ENCODE measurements at regions not wholly inside any gene's neighbourhood (a gene's known extent, or its start where the extent isn't known, plus 50 kb on each side); places are given as distances from the start of the nearest gene placed in this dataset.

DNA sequence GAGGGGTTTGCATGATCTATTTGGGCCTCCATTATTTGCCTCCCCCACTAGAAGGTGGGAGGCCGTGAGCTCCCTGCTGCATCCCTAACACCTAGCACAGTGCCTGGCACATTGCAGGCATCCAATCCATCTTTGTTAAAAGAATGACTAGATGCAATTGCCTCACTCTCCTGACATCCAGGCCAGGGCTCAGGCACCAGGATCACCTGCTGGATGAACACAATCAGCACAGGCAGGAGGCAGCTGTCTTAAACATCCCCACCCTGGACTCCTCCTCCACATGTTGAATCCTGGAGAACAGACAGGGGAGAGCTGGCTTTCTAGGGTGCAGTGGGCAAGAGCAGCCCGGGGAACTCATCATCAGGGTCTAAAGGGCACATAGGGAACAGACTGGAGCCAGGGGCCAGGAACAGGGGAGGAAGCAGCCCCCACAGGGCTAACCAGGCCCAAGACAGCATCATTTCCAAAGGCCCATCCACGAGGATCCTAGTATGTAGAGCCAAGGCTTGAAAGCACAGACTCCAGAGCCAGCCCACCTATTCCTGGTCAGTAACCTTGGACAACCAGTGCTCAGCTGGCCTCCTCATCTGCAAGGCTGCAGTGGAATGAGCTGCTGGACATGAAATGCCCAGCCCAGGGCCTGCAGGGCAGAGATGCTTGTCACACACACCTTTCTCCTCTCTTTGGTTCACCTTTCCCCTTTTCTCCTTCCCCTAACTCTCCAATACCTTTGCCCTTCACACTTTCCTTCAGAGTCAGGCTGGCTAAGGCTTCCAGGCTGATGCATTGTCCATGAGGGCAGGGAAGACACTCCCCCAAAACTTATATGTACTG, 254.4 kb upstream of the TLE3 start:
- peaks cover 0 to 33% (median 14%) of the 10 kb centered on the region in 4 donors for H3K4me1 ChIP-seq
- DNase-seq = no peak
- no peaks in the 10 kb centered on the region for H3K9me3 ChIP-seq

DNA sequence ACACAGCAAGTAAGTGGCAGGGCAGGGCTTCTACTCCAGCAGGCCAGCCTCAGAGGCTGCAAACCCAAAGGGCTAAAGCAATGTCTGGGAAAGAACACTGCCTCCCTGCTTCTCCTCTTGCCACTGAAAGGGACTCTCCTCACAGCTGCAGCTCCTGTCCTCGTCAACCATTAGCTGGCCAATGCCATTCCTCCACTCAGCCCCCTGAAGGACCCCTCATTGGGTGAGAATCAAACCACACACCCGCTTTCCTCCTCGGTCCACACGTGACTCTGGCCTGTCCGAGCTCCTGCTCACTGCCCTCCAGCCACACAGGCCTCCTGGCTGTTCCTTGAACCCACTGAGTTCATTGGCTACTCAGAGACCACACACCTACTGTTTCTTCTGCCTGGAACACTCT, 253.7 kb upstream of the TLE3 start:
- Histone ChIP-seq H3K27me3 (no peaks in the 10 kb centered on the region), H3K4me1 (peaks cover 0 to 35% (median 14%) of the 10 kb centered on the region in 4 donors), H3K36me3 (no peaks in the 10 kb centered on the region), H3K9me3 (no peaks in the 10 kb centered on the region), H3K27ac (no peak overlapping the region), H3K4me3 (no peak overlapping the region)
- intact Hi-C loops (cut with DNase I) = no loop called here
- DNase-seq (no peak), ATAC-seq (no peak)
- TF ChIP-seq, protein P1, sequence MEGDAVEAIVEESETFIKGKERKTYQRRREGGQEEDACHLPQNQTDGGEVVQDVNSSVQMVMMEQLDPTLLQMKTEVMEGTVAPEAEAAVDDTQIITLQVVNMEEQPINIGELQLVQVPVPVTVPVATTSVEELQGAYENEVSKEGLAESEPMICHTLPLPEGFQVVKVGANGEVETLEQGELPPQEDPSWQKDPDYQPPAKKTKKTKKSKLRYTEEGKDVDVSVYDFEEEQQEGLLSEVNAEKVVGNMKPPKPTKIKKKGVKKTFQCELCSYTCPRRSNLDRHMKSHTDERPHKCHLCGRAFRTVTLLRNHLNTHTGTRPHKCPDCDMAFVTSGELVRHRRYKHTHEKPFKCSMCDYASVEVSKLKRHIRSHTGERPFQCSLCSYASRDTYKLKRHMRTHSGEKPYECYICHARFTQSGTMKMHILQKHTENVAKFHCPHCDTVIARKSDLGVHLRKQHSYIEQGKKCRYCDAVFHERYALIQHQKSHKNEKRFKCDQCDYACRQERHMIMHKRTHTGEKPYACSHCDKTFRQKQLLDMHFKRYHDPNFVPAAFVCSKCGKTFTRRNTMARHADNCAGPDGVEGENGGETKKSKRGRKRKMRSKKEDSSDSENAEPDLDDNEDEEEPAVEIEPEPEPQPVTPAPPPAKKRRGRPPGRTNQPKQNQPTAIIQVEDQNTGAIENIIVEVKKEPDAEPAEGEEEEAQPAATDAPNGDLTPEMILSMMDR (IDR thresholded peaks at IDR 0.05) = no peak
- TF ChIP-seq POLR2A (IDR thresholded peaks at IDR 0.05) = no peak
- 80% methylated on average over 1 of the region's 5 CpGs for WGBS (ENCODE audit: insufficient coverage, low coverage, low lambda C conversion rate, missing lambda C conversion rate)

More for the DNA sequence above, 254.4 kb upstream of the TLE3 start:
- Histone ChIP-seq H3K4me3 (no peak overlapping the region), H3K27ac (no peak overlapping the region), H3K36me3 (no peaks in the 10 kb centered on the region), H3K27me3 (no peaks in the 10 kb centered on the region)
- intact Hi-C loops (cut with DNase I) = no loop called here
- ATAC-seq = no peak
- no peak for TF ChIP-seq POLR2A (IDR thresholded peaks at IDR 0.05)
- TF ChIP-seq, protein P1 (IDR thresholded peaks at IDR 0.05) = no peak
- 100% methylated on average over 1 of the region's 3 CpGs for WGBS (ENCODE audit: insufficient coverage, low coverage, low lambda C conversion rate, missing lambda C conversion rate)

DNA sequence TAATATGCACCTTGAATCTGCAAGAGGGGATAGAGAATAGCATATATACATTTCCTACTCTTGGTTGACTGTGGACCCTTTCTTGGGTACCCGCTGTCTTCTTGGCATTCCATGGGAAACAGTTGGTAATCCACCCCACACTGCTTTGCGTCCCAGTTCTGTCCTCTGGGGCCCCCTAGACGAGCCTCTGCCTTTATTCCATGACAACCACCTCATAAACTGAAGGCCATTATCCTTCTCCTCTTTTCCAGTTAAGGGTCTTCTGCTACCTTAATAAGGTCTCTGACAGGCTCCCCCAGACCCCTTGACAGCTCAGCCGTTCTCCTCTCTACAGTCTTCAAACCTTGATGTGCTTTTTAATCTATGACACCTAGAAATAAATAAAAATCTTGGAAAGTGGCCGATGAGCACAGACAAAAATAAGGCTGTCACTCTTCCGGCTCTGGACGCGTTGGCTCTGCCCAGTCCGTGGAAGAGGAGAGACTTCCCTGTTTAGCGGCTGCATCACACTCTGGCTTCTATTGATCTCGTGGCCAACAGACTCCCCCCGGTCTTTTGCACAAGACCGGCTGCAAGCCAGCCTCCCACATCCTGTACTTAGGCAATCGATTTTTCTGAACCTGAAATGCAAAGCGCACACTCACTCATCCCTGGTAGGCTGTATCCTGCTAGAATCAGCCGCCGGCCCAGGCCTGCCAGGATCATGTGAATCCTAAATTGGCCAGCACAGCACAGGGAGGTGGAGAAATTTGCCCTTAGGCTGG, 251.0 kb upstream of the TLE3 start:
- WGBS (ENCODE audit: insufficient coverage, low coverage, low lambda C conversion rate, missing lambda C conversion rate) = 26% methylated on average over 17 of the region's 17 CpGs
- peak; percentile 81 to 90 (median 86) for ATAC-seq

DNA sequence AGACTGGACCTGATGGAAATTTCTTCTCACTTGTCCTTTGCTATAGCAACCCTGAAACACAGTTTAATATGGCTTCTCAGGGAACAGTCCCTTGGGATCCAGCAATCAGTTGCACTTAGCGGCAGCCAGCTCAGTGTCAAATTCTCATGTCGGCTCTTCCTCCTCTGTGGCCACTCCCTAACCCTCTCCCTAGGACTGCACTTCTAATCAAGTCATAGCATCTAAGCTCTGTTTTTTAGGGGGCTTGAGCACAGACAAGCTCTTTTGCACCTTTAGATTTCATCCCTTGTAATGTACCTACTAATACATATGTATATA, 250.5 kb upstream of the TLE3 start:
- TF ChIP-seq, protein P1 (IDR thresholded peaks at IDR 0.05) = no peak
- no peak for TF ChIP-seq POLR2A (IDR thresholded peaks at IDR 0.05)

More for the DNA sequence above, 251.0 kb upstream of the TLE3 start:
- Histone ChIP-seq H3K27me3 (no peaks in the 10 kb centered on the region), H3K4me3 (no peak overlapping the region), H3K27ac (peak overlapping the region in 2 of 3 donors; percentile 65 to 77), H3K4me1 (peaks cover 0 to 39% (median 15%) of the 10 kb centered on the region in 4 donors), H3K36me3 (no peaks in the 10 kb centered on the region), H3K9me3 (no peaks in the 10 kb centered on the region)
- TF ChIP-seq, protein P1 (IDR thresholded peaks at IDR 0.05) = no peak
- peak; percentile 14 for TF ChIP-seq POLR2A (IDR thresholded peaks at IDR 0.05)
- intact Hi-C loops (cut with DNase I) = no loop called here
- DNase-seq = peak; percentile 79 to 90 (median 85)

More for the DNA sequence above, 250.5 kb upstream of the TLE3 start:
- intact Hi-C loops (cut with DNase I) = no loop called here
- 77% methylated on average over 2 of the region's 2 CpGs for WGBS (ENCODE audit: insufficient coverage, low coverage, low lambda C conversion rate, missing lambda C conversion rate)
- ATAC-seq (no peak), DNase-seq (no peak)
- H3K4me1 ChIP-seq = peaks cover 0 to 34% (median 12%) of the 10 kb centered on the region in 4 donors
- no peaks in the 10 kb centered on the region for H3K9me3 ChIP-seq
- H3K27me3 ChIP-seq = no peaks in the 10 kb centered on the region
- H3K27ac ChIP-seq = no peak overlapping the region
- no peak overlapping the region for H3K4me3 ChIP-seq
- no peaks in the 10 kb centered on the region for H3K36me3 ChIP-seq
